ENCODE measurements at regions not wholly inside any gene's neighbourhood (a gene's known extent, or its start where the extent isn't known, plus 50 kb on each side); places are given as distances from the start of the nearest gene placed in this dataset.

DNA sequence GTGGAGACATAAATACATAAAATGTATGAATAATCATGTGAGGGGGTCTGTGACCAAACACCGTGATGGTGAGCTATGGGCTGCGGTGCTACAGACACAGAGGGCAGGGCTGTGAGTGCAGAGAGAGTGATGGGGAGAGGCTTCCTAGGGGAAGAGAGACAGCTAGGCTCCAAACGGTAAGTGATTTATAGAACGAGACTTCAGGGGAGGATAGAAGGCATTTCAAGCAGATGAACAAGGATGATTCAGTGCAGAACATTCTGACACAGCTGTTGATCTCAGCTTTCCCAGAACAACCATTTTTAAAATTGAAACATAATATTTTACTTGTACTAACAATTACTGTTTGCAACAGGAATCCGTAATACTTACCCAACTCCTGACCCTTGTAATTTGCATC lies 100.7 kb downstream of the GAS1 start:
- TF ChIP-seq, protein P1, sequence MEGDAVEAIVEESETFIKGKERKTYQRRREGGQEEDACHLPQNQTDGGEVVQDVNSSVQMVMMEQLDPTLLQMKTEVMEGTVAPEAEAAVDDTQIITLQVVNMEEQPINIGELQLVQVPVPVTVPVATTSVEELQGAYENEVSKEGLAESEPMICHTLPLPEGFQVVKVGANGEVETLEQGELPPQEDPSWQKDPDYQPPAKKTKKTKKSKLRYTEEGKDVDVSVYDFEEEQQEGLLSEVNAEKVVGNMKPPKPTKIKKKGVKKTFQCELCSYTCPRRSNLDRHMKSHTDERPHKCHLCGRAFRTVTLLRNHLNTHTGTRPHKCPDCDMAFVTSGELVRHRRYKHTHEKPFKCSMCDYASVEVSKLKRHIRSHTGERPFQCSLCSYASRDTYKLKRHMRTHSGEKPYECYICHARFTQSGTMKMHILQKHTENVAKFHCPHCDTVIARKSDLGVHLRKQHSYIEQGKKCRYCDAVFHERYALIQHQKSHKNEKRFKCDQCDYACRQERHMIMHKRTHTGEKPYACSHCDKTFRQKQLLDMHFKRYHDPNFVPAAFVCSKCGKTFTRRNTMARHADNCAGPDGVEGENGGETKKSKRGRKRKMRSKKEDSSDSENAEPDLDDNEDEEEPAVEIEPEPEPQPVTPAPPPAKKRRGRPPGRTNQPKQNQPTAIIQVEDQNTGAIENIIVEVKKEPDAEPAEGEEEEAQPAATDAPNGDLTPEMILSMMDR (IDR thresholded peaks at IDR 0.05), result no peak
- TF ChIP-seq POLR2AphosphoS5 (IDR thresholded peaks at IDR 0.05) (no peak), POLR2A (IDR thresholded peaks at IDR 0.05) (no peak), EP300 (IDR thresholded peaks at IDR 0.05) (no peak)
